Loucy (cell line): ENCODE measurements at regions not wholly inside any gene's neighbourhood (a gene's known extent, or its start where the extent isn't known, plus 50 kb on each side); places are given as distances from the start of the nearest gene placed in this dataset.

ENCODE experiments used
- CTCF ChIP-seq: fragments of 200-600 bp; sonication (generic); conservative IDR thresholded peaks from 2 replicates; pipeline ENCODE4 v1.5.1; 2014; ENCODE audit warnings: mild to moderate bottlenecking, antibody characterized with exemption, low read length
- EZH2phosphoT487 ChIP-seq: fragments of 200-600 bp; IDR thresholded peaks from 2 replicates; pipeline ENCODE4 v1.6.1; 2018; ENCODE audit warnings: antibody characterized with exemption, mild to moderate bottlenecking, moderate library complexity, borderline replicate concordance

- TF ChIP-seq CTCF (no peak), EZH2phosphoT487 (no peak)
Observed at GRCh38 chr19:30103981-30104380, 161.9 kb downstream of the URI1 start.
